HG03342 (cell line): ENCODE measurements at regions not wholly inside any gene's neighbourhood (a gene's known extent, or its start where the extent isn't known, plus 50 kb on each side); places are given as distances from the start of the nearest gene placed in this dataset.

ENCODE experiments used
- ATAC-seq: cut with Tn5 transposase; IDR thresholded peaks from one replicate; pipeline ENCODE4 v1.9.1; 2021; ENCODE audit warnings: mild to moderate bottlenecking, moderate library complexity; ENCODE audit not compliant: unreplicated experiment

DNA sequence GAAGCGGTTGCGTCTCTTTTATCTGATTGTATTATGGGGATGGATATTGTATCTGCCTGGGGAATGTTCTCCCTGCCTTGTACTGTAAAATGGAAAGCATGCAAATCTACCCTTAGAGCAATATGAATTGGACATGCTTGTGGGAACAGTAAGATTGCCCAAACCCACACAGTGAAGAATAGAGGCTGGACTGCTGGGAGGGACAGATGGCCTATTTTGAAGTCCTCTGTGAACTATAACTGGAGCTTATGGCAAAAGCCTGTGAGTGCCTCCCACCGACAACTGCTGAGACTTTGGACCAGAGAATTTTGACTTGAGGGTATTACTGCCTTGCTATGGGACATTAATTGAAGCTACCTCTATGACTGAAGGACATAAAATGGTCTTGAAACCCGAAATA, 168.9 kb downstream of the ERCC6L2 start:
- no peak for ATAC-seq

DNA sequence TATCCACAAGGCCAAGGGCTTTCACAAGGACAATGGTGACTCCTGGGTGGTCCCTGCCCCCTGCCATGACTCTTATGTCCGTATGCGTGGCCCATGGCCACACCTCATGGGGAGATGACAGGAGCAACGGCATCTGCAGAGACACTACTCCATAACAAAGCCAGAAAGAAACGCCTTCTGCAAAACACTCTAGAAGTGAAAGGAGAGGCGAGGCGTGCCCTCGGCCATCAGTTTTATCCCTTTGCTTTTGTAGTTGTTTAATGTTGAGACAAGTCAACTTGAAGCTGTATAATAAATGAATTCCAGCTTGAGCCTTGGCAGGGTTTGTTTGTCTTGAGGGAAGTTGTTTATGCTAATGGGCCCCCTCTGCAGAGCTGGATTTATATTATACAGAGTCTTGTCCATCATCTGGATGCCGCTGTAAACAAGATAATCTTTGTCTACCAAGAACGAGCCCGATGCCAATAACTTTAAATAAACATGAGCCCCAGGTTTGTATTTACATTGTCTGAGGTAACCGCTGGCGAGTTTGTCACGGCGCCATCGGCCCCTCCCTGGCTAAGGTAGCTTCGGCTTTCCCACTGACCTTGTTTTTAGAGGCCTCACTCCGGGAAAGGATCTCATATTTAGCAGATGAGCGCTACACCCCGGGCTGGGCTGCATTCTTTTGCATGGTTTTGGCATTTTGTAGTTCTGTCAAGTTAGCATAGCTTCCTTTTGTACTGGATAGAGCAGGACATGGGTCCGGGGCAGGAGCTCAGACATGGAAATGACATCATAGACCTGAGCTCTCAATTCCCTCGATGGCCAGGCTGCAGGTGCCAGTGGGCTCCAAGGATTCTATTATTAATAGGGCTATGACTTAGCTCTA, 165.3 kb downstream of the ERCC6L2 start:
- ATAC-seq: no peak

DNA sequence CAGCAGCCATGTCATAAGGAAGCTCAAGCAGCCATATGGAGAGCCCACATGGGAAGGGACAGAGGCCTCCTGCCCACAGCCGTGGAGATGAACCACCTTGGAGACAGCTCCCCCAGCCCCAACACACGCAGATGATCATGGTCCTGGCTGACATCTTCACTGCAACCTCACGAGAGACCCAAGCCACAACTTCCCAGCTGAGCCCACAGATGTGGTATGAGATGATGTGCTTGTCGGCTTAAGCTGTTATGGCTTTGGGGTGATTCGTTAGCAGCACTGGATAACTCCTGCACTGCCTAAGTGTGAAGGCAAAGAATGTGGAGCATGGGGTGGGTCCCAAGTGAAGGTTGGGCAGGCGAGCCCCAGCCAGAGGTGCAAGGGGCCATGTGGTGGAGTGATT, 163.4 kb downstream of the ERCC6L2 start:
- ATAC-seq: no peak

DNA sequence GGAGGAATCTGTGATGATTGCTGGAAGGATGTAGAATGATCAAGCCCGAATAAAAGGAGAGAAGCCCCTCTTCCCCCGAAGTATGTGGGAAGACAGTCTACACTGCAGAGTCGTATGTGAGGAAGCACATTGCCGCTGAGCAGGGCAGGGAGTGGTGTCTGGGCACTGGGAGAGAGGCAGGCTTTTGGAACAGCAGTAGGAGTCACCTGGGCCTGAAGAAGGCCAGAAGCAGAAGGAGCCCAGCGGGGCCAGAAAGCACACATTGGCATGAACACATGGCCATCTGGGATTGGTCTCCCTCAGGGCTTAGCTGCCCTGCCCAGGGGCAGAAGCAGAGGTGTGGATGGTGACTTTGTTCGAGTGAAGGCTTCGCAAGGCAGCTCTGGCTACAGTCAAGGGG, 162.8 kb downstream of the ERCC6L2 start:
- no peak for ATAC-seq

DNA sequence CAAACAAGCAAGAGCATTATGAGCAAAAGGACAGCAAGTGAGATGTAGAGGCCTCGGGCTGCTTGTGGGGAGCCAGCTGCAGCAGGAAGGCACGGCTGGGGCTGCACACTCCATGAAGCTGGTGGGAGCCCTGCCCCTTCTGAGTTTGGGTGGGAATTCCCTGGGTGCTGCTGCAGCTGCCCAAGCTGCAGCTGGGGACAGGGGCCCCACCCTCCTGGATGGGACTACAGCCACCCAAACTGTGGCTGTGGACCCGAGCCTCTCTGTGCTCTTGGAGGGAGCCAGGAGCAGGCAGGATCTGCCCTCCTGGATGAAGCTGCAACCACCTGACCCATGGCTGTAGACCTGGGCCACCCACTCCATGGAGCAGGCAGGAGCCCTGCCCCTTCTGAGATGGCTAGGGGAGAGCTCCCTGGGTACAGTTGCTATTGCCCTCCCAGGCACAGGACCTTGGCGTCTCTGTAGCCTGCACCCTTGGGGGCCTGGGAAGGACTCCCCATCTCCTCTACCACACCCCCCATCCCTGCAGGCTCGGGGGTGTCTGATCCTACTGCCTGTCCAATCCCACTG, 159.1 kb downstream of the ERCC6L2 start:
- no peak for ATAC-seq

DNA sequence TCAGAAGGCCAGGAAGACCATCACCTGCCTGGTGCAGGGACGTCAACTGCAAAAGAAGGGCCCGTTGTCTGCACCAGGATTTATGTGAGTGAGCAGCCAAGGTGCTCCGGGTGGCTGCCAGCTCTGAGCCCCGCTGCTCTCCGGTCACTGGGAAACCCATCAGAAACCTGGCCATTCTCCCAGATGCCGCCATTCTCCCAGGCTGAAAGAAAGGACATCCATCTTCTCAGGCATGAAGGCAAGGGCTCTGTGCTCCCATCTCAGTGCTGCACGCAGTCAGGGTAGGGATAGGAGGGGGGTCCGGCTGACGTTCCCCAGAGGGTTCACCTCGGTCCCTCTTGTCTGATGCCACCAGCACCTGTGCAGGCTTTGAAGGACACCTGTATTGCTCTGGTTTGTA, 158.4 kb downstream of the ERCC6L2 start:
- no peak for ATAC-seq

DNA sequence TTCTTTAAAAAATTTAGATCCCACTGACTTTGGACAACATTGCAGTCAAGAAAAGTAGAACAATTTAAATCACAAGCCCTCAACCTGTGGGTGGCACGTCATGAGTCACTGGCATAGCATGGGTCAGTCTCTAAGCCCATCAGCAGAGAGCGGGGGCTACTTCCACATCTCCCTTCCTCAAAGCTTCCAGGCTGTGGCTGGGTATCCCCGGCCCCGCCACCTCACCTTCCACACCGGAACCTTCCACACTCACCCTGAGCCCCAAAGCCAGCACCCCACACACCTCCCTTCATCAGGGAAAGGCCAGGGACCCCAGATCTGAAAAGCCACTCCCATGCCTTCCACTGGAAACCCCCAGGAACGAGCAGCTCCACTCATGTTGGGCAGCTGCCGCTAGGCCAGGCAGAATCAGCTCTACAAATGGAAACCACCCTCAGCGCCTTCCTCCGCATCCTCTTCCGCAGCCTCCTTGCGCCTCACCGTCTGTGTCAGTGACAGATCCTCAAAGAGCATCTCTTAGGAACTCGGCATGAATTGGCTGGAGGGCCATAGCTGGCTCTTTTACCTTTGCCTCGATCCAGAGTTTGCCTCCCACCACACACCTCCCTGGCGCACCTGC, 156.5 kb downstream of the ERCC6L2 start:
- no peak for ATAC-seq

DNA sequence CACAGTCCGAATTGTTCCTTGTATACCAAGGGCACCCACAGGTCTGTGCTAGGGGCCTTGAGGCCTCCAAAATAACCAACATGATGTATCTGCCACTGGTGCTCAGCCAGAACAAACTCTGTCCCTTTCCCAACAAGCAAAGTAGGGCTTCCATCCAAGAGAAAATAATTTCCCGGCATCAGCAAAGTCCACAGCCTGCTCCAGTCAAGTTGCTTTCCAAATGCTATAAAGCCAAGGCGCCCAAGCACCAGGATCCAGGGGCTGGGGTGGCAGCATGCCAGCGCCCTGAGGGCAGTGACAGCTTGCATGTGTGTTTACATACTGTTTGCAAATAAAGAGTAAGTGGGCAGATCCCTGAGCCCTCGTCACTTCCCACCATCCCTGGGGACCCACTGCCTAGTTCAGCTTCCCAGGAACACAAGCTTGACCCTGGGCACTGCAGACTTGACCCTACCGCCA, 155.9 kb downstream of the ERCC6L2 start:
- ATAC-seq: no peak

DNA sequence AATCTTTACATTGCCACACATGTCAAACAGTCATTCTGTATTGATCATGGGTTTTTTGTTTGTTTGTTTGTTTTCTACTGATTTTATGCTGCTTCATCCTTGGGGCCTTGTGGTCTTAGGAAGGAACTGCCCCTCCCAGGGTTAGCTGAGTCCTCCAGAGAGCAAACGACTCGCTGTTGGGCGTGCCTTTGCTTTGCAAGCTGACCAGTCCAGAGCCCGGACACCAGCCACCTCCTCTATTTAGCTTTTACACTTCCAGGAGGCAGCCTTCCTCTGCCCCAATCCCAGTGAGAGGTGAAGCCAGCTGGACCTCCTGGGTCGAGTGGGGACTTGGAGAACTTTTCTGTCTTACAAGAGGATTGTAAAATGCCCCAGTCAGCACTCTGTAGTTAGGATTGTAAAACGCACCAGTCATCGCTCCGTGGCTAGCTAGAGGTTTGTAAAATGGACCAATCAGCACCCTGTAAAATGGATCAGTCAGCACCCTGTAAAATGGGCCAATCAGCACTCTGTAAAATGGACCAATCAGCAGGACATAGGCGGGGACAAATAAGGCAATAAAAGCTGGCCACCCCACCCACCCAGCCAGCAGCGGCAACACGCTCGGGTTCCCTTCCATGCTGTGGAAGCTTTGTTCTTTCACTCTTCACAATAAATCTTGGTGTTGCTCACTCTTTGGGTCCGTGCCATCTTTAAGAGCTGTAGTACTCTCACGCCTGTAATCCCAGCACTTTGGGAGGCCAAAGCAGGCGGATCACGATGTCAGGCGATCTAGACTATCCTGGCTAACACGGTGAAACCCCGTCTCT, 154.4 kb downstream of the ERCC6L2 start:
- ATAC-seq: no peak

DNA sequence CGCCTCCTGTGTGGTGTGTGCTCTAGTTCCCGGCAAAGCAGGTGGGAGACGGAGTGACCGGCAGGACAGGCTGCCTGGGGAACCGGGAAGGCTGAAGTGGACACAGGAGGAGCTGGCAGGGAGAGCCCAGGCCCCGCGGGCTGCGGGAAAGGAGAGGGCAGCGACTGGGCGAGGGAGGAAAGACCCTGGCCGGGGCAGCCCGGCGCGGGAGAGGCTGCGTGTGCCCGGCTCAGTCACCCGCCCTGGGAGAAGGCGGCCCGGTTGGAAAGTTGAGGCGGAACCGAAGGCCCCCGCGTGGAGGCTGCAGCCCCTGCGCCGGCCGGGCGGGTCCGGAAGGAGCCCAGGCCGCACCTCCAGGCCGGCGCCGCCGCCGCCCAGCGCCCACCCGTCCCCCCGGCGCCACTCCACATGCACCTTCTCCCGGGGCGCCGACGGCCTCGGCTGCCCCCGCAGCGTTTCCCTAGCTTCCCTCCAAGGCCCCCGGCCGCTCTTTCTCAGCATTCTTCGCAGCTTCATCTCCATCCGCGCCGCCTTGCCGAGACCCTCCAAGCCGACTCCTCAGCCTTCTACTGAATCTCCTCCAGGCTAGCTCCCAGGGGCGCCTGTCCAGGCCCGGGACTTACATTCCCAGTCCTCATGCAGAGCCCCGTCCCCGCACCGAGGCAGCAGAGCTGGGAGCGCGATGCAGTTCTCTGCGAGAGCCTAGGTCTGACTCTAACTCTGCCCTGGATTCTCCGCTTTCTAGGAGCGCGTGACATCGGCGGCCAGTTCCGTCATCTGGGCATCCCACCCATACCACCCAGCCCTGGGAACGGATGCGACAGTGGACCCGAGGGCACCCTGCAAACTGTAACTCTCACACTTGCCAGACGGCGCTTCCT, 152.0 kb downstream of the ERCC6L2 start:
- ATAC-seq: no peak

DNA sequence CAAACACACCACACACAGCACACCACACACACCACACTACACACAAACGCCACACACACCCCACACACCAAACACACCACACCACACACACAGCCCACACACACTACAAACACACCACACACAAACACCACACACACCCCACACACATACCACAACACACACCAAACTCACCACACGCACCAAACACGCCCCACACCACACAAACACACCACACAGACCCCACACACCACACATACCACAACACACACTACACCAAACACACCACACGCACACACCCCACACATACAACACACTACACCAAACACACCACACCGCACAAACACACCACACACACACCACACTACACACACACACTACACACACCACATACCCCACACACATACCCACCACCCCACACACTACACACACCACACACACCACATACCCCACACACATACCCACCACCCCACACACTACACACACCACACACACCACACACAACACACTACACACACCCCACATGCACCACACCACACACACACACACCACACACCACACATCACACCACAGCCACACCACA, 151.2 kb downstream of the ERCC6L2 start:
- ATAC-seq: no peak

DNA sequence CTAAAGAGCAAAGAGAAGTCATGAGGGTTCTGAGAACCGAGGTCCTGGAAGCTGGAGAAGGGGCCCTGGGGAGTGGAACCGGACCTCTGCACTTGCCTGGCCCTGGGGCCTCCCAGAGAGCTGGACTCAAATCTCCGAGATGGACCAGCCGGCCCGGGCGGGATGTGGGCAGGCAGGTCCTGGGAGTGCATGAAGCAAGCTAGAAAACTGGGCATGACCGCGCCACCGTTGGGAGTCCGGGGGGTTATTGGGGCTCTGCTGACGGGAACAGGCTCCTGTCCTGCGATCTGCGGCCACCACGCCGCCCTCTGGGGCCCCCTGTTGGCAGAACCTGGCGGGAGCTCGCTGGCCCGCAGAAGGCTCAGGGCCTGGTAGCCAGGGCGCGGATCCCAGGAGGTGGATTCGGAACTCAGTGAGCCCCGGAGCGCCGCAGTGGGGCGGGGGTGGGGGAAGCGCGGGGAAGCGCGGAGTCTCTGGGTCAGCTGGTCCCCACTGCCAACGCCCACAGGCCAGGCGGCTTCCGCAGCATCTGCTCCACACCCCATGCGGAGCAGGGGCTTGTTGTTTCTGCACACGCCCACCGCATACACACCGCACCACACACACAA, 150.6 kb downstream of the ERCC6L2 start:
- ATAC-seq: no peak

DNA sequence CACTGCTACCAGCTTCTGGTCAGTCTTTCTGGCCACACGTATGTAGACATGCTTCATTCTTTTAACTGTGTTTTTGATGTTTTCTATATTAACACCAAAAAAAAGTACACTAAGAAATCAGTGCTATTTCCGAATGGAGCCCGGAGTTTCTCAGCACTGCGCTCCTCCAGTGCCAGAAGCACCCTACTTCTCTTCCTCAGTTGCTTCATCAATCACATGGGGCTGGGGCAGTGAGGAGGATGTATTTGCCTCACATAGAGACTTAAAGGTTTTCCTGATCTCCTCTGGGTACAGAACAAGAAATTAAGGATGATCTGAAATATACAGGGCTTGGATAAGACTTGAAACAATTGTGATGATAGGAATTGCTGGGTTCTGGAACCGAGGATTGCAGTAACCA, 148.0 kb downstream of the ERCC6L2 start:
- no peak for ATAC-seq

DNA sequence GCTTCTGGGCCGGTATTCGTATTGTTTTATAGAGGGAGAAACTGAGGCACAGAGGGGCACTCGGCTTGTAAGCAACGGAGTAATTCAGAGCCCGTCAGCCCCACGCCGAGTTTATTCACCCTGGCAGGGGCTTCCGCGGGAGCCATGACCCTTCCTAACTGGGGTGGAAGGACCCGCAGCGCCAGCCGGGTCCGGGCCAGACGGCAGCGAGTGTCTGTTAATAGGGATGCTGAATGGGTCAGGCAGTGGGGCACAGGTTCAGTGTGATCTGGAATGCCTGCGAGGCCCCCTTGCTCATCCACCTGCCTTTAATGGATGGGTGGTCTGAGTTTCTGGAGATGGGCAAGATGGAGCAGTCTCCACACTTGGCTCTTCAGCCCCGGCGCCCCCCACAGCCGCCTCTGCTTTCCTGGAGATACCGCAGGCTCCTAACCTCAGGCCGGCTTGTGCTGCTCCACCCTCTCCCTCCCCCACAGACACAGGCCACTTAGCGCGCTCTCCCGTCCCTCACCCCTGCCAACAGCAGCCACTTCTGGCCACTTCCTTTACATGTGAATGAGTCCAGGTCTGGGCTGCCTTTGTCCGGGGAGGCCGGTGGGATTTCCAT, 147.1 kb downstream of the ERCC6L2 start:
- ATAC-seq: no peak

DNA sequence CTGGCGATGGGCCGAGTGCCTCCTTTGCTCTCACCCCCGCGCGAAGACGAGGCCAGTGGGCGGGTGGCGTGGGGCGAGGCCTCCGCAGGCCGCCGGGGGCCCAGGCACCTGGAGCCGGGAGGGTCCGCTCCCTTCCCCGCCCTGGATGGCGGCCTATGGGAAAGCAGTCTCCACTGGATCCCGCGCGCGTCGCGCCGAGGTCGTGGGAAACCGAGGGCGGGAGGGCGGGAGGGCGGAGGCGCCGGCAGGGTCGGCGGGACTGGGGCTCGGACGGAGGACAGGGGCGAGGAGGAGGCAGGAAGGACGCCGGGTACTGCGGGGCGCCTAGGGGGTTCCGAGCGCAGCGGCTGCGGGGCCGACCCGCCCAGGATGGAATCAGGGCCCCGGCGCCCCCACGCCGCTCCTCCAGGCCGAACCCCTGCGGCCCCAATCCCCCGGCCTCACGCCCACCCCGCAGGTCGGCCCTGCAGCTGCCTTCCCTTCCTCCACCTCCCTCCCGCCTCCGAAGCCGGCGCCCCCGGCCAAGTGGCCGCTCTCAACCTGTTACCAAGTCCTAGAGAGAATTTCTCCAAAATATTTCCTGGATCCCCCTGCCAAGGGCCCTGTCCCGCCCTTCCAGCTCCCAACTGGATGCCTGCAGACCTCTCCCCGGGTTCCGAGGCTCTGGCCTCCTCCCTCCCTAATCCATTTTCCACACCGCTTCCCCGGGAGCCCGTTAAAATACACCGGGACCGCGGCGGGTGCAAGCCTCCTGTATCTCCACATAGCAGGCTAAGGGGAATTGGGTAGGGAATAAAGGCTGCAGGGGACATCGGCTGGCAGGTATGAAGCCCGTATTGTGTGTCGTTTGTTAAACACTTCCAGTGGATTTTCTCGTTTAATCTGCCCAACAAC, 146.3 kb downstream of the ERCC6L2 start:
- ATAC-seq: no peak

DNA sequence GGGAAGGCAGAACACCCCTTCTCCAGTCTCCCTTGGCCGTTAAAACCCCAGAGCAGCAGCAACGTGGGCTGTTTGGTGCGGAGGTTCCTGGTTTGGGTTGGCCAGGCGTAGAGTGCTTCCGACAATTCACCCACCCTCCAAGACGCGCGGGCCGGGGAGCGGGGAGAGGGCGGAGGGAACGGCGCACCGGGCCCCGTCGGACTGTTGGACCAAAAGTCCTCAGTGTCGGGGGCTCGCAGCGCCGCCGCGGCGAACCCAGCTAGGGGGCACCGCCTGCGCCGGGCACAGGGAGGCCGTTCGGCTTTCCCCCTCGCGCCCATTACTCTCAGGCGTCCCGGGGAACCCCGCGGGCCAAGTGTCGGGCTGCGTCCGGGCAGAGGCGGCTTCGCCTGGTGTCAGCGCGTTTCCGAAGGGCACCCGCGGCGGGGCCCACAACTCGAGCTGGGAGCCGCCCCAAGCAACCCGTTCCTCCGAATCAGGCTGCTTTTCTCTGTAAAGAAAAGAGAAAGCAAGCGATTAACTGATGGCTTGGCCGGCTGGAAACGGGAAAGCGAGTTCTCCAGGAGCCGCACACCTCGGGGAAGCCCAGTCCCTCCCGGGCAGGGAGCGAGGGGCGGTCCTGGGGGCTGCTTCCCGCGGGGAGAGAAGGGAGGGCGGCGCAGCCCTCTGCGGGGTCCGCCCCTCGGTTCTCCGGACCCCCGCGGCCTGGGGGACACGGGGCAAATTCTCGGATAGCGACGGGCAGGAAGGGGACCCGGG, 145.5 kb downstream of the ERCC6L2 start:
- no peak for ATAC-seq

DNA sequence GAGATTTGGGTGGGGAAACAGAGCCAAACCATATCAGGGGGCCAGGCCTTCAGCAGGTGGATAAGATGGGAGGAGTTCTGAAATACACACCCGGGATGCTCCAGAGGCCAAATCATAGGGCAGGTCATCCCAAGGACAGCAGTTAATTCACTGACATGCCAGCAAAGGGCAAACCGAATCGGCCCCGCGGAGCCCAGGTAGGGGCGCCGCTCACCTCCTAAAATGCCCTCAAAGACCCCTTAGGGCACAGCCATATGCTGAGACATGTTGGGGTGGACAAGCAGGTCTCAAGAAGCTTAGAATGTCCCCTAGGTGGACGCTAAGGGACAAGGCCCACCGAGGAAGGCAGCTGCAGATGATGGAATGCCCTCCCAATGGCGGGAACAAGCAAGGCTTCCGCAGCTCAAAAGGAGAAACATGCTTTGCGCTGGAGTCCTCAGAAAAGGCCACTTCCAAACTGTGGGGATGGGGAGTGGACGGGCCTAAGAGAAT, 144.9 kb downstream of the ERCC6L2 start:
- no peak for ATAC-seq
